M059J (cell line): ENCODE measurements at regions not wholly inside any gene's neighbourhood (a gene's known extent, or its start where the extent isn't known, plus 50 kb on each side); places are given as distances from the start of the nearest gene placed in this dataset.

ENCODE experiments used
- DNase-seq: peaks from one replicate; pipeline ENCODE4 v3.0.0-alpha.2; 2012; ENCODE audit warnings: low read depth

DNA sequence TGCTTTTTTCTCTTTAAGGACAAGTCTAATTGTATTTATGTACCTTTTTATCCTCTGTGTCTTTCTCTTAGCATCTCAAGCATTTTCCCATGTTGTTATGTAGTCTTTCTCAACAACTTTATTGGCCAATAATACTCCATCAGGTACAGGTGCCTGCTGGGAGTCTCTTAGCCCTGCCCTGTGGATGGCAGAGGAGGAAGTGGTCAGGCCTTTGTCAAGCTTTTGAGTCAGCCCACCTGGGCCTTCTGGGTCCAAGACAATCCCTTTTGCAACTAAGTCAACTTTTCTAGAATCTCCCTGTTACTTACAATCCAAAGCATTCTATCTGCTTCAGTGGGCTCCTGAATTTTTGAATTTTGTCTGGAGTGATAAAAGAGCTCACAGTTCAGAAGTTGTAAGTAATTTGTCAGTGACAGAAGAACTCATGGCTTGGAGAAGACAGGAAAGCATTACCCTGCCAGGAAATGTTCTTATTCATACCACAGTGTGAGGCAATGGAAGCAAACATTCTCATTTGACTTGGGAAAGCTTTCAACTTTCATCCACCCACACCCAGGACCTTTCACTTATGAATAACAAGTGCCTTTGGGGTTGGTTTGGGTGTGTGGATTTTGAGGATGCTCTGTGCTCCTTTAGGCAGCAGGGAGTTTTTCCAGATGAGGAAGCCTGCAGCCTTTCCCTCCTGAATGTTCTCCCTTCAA lies 200.0 kb upstream of the S1PR3 start:
- DNase-seq, result peak; percentile 38

DNA sequence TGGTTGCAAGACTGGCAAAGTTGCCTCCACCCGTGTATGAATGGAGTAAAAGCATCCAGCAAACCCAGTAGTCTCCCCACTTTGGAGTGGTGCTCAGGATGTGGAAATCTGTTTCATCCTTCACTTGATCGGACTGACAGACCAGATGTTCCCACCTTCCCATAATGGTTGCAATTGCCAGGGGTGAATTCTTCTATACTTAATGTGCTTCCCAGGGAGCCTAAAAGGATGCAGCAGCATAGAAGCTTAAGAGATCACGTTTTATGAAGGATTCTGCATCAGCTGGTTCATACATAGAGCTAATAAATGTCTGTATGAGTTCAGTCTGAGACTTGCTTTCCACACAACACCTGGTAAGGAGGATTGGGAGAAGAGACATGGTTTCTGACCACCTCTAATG lies 198.8 kb upstream of the S1PR3 start:
- DNase-seq, result no peak

DNA sequence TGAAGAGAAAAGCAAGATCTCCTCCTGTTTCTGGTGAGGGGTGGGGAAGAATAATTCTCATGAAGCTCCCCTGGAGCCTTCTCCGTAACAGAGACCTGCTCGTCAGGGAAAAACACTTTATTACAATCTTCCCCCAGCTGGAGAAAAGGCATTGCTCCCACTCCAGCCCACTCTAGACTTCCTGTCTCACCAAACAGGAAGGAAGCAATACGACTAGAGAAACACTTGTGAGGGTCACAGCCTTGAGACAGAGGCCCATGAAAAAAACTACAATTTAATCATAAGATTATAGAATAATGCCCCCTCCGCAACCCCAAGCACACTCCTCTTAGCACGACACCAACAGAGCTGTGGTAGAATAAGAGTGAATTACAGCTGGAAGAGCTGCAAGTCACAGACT lies 197.2 kb upstream of the S1PR3 start:
- DNase-seq, result no peak

DNA sequence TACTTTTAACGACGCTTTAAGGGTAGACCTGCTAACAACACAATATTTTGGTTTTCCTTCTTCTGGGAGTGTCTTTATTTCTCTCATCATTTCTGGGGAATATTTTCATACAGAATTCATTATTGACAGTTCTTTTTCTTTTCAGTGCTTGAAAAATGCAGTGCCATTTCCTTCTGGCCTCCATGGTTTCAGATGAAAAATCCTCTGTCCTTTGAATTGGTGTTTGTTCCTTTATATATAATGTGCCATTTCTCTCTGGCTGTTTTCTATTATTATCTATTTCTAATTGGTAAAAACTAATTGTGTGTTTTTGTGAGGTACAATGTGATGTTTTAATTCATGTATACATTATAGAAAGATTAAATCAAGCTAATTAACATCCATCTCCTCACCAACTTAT lies 194.3 kb upstream of the S1PR3 start:
- no peak for DNase-seq

DNA sequence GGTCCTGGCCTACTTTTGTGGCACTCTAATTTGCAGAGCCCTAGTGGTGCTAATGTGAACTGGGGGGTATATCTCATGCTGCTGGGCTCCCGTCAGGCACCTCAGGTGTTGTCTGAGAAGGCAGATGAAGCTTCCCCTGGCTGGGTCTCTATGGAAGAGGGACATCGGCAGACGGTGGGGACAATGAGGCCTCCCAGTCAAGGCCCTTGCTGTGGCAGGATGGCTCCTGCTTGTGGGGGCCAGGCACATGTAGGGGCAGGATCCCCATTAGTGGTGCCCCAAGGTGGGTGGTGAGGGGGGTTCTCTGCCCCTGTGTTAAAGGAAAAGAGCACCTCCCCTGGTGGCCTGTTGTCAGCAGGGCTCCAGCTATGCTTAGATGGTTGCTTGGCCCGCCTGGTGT lies 192.8 kb upstream of the S1PR3 start:
- DNase-seq, result no peak

DNA sequence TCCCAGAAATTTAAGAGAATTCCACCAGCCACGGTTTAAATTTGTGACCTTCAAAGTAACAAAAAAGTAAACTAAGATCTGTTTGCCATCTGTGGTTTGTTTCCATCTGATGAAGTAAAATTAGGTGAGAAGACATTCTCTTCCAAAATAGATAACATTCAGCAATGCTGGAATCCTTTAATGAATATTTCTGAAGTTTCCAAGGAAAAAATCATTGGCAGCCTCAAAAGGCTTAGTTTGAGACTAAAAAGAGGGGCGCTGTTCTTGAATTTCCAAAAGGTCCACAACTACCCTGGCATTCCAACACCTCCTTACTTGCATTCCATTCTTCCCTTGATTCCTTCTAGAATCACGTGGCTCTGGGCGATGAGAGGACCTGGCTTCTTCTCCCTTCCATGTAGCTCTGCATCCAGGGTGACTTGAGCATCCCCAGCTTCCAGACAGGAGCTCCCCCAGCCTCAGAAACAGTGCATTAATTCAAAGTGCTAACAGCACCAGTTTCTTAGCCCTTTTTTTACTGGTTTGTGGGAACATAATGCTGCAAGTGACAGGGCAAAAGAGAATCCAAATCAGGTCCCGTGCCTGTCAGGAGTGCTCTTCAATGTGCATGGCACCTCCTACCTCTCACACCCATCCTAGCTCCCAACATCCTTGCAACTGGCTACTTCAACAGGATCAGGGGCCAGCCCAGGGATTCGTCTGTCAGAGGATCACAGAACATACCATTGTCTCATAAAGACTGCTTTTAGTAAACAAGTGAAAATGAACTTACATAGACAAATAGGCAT lies 191.5 kb upstream of the S1PR3 start:
- no peak for DNase-seq

DNA sequence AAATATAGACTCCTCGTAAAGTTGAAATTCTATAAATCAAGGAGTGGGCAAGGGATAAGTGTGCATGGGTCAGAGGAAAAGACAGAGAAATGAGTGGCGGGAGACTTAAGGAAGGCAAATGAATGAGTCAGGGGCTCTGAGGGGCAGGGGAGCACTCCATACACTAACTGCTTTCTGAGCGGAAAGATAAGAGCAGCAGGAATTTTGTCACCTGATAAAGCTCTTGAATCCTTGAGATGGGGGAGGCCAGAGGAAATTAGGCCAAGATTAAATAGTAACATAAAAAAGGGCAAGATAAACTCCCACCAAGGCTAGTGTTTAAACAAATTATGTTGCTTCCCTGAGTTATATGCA lies 191.0 kb upstream of the S1PR3 start:
- DNase-seq, result no peak

DNA sequence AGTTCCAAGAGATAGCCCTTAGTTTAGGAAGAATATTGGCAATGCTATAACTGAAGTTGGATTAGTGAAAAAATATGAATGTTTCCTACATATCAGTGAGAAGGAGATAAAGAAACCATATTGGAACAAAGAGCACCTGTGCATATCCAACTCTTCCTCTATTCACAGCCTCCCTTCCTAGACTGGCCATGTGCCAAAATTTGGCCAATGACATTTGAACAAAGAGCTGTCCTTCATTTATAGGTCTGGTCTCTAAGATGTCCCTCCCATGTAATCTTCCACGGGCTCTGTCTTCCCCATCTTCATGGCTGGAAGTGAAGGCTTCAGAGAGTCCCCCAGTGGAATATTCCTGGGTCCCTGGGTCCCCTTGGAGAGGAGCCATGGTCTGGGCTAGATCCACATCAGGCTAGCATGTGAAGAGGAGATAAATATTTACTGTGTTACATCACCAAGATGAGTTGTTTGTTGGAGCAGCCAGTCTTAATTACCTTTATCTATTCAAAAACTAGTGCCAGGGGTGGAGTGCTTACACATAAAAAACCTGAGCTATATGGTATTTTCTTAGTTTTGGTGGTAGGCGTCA lies 190.0 kb upstream of the S1PR3 start:
- no peak for DNase-seq

DNA sequence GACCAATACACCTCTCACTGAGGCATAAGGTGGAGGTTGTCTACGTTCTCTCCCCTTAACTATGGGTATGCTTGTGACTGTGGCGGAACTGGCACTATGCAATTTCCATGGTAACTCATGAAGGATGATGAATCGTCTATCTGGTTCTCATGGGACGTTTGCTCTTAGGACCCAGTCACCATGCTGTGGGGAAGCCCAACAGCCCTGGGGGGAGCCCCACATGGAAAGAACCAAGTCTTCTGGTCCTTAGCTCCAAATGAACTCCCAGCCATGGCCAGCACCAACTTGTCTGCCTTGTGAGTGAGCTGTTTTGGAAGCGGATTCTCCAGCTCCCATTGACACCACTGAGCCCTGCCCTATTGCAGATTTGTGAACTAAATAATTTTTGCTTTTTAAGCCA lies 188.7 kb upstream of the S1PR3 start:
- DNase-seq, result no peak

DNA sequence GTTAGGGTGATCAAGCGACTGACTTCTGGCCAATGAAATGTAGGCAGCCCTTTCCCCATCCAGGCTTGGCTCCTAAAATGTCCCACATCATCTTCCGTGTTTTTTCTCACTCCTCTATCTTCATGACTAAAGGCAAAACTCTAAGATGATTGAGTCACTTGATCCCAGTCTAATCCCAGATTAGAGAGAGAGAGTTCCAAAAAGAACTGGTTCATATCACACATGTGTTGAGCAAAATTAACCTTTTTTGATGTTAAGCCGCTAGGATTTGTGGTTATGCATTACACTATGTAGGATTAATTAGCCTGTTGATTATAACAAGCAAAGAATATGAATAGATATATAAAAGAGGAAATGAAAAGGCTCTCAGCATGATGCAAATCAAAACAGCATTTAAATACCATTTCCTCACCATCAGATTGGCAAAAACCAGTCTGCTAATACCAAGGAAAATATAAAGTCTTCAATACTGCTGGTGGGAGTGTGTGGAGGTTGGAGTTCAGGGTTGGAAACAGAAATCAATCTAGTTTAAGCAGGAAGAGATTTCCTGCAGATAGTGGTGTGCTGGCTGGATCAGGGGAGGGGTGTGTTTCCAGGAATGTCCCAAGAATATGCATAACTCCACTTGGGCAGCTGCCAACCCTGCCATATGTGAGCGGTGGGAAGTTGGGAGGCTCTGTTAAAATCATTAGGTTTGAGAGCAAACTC lies 187.6 kb upstream of the S1PR3 start:
- DNase-seq, result no peak

DNA sequence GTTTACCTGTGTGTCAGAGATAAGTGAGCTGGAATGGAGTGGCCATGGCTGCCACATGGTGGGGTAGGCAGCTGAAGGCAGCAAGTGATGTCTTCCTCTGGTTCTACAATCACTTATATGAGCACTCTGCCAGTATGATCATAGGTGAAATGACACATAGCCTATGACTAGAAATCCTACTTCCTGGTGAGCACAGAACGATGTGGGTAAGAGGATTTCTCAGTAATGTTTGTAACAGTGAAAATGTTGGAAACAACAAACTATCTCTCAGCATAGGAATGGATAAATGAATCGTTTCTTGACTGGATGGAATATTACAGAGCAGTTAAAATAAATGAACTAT lies 187.0 kb upstream of the S1PR3 start:
- no peak for DNase-seq

DNA sequence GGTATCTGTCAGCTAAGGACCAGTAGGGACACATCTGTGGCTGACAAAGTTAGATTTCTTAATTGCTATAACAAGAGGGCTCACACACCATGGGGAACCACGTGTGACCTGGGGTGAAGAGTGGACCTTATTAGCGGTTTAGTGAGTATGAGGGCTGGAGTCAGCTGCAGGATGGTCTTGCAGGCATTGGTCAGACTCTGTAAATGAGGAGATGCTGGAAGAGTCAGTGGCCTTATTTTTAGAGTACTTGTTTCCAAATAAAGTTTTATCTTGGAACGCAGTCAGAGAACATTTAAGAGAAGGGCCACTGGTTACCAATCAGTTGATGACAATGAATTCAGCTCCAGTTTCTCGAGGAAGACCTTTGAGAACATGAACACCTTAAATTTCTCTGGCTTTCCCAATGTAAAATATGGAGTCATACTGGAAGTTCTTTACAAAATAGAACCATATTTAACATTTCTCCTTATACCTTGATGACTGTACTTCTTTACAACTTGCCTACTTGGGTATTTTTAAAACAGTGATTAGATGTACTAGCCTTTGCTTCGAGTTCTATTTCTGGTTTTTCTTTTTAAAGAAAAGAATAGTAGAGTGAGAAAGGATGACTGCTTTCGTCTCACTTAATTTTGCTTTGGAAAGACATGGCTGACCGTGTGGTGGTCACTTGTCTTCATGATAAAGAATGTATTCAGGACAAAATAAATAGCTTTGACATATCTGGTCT lies 185.9 kb upstream of the S1PR3 start:
- DNase-seq, result no peak

DNA sequence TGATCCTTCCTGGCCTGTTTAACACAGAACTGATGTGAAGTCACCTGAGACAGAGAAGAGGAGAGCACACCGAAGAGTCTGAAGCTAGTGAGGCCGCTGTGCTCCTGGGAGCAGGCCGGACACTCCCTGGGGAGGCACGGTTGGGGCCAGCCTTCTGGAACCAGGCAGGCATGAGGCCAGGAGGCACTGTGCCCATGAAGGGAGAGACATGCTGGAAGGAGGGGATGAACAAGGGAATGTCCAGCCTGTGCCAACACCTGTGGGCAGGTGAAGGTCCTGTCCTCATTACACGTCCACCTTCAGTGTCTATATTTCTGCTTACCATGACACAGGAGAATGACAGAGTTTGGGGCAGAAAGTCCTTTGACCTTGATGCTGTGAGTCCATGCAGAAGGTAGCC lies 183.8 kb upstream of the S1PR3 start:
- DNase-seq, result no peak

DNA sequence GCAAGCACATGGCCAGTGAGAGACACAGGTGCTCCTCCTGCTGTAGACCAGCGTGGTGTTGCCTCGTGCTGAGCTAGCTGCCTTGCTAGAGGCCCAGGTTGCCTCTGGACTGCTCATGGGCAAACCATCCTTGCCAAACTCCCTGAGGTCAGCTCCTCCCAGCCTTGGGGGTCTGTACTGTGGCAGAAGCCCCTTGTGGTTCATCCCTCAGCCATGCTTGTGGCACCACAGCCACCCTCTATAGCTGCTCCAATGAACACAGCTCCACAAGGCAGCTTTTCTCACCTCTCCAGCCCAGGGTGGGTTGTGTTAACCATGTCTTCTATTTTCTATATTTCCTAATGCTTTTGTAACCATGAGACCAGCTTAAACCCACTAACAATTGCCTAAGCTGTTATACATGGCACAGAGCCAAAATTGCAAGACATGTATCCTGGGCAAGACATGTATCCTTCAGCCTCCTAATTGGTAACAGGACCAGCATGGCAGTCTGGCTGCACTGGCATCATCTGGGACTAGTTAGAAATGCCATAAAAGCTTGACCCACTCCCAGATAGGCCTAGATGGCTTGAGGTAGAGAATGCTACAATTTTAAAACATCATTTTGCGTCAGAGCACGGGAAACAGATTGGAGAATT lies 183.1 kb upstream of the S1PR3 start:
- DNase-seq, result no peak

DNA sequence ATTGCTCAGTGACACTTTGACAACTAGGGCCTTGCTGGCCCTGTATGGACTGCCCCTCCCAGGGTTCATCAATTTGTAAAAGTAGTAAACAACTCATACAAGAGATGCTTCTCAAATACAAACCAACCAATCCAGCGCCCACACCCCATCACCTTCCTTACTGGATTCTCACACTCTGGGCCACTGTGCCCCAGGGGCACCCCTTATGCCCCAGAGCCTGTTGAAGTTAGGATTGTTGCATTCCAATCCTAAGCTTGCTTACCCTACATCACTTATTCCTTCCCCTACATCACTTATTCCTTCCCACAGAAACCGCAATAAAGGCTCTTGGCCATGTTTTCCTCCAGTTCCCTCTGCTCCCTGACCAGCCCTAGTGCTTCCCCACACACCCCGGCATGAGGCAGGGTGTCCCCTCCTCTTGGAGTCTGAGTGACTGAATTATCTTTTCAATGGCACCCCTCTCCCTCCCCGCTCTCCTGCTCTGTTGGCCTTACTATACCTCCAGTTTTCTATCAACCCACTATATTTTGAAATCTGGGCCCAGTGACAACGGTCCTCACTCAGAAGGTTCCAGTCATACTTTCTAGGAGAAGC lies 182.4 kb upstream of the S1PR3 start:
- DNase-seq, result no peak

DNA sequence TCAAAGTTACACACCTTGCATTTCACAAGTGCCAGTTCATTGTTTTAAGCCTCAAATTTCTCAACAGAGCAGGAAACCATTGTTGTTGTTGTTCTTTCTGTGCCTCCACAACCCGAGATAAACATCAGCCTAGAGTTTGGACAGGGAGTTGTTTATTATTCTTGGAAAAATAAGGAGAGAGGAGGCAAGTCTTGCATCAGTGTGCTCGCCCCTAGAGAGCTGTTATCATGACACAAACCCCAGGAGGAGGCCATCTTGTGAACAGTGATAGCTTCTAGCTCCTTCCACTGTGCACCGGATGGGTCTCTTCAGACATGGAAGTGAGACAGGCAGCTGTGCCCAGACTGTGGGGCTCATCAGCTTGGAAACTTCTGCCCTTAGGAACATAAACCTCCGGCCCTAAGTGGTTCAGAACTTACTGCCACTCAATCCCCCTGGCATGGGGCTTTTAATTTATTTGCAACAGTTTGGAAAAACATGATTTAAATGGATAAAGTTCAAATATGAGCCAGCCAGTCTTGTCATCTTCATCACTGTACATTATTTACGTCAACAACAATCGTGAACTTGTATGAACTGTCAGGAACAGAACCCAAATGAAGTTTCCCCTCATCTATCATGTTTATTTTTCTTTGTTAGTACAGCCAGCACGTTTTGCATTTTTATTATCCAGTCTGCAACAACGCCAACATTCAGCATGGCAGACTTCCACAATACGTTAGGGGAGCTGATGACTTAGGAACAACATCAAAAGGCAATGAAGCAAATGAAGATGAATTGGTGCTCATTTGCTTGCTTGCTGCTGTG lies 181.7 kb upstream of the S1PR3 start:
- DNase-seq, result peak; percentile 47

DNA sequence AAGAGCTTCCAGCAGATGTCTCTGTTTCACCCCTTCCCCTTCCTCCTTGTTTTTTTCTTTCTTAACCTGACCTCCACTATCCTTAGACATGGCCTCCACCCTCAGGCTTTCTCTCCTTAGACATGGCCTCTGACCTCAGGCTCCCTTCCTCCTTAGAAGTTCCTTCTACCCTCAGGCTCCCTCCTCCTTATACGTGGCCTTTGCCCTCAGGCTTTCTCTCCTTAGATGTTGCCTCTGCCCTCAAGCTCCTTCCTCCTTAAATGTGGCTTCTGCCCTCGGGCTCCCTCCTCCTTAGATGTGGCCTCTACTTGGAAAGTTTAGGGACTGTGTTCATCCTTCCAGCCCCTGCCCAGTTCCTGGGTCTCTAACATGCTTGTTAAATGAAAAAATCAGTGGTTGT lies 180.4 kb upstream of the S1PR3 start:
- no peak for DNase-seq

DNA sequence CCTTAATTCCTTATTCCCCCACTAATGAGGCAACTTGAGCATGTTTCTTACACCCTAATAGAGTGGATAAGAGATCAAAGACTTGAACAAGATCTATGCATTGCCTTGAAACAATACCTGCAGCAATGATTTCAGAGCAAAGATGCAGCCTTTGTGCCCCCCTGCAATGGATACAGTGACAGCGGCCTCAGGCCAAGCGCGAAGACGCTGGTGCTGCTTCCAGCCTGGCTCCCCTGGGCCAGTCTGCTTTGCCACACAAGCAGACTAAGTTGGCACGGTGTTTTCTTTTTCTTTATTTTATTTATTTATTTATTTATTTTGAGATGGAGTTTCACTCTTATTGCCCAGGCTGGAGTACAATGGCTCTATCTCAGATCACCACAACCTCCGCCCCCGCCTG lies 179.8 kb upstream of the S1PR3 start:
- DNase-seq, result no peak

DNA sequence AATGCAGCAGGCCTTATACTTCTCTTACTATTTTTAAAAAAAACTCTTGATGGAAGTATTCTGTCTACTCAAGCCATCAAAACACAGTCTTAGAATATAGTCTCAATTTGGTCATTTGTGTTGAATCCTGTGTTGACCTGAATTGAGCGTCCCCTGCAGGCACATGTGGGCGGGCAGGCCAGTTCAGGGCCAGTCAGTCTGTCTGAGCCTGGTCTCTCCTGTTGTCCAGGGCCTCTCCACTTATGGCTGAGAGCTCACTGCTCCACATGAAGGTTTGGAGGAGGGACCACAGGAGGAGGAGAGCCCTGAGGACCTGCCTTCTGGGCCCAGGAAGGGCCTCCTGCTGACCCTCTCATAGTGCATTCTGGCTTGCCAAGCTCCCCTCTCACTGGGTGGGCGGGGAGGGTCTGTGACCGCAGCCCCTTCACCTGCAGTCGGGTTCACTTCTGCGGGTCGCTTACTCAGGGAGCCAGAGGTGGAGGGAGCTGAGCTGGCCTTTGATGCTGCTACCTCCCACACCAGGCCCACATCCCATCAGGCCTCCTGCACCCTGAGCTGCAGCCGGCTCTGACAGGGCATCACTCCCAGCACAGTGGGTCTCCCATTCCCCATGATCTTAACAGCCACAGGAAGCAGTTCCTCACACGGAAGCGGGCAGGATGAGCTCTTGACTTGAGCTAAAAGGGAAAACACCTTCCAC lies 178.2 kb upstream of the S1PR3 start:
- DNase-seq, result no peak
